Cardiac fibroblast (primary cell): ENCODE measurements at regions not wholly inside any gene's neighbourhood (a gene's known extent, or its start where the extent isn't known, plus 50 kb on each side); places are given as distances from the start of the nearest gene placed in this dataset.

Source experiments
- DNase-seq, 2 donors: peaks; one replicate each; pipeline versions ENCODE4 v3.0.0 to v3.0.0-alpha.2; 2010; ENCODE audit warnings: low read depth in 2 of 2
- H3K4me3 ChIP-seq, 2 donors: replicated peaks in 1 of 2; 1 replicate in 1 of 2; 2 replicates in 1 of 2; pipeline ENCODE4 v1.5.1; 2011; ENCODE audit warnings: low read depth in 2 of 2, low read length in 2 of 2, mild to moderate bottlenecking in 2 of 2, moderate library complexity in 1 of 2
- CTCF ChIP-seq: IDR thresholded peaks from one replicate; pipeline ENCODE4 v1.5.1; 2011; ENCODE audit warnings: low read depth, mild to moderate bottlenecking, low read length, inconsistent platforms

- no peak for TF ChIP-seq CTCF
- DNase-seq, result no peak
- no peak overlapping the region for H3K4me3 ChIP-seq
Measured at GRCh38 chr13:79194727-79195126, 211.3 kb downstream of the RBM26 start.

GRCh38 chr13:79194272-79194671 is 211.8 kb downstream of the RBM26 start:
- no peak for DNase-seq
- H3K4me3 ChIP-seq, result no peak overlapping the region
- no peak for TF ChIP-seq CTCF

- TF ChIP-seq CTCF, result no peak
Measured at GRCh38 chr13:79191501-79191900, 214.6 kb downstream of the RBM26 start.

GRCh38 chr13:79190932-79191331 is 215.1 kb downstream of the RBM26 start:
- no peak for TF ChIP-seq CTCF
- H3K4me3 ChIP-seq, result no peak overlapping the region
- DNase-seq, result no peak

More at GRCh38 chr13:79191501-79191900, 214.6 kb downstream of the RBM26 start:
- H3K4me3 ChIP-seq, result no peak overlapping the region
- DNase-seq, result no peak

- no peak overlapping the region for H3K4me3 ChIP-seq
- no peak for DNase-seq
Measured at GRCh38 chr13:79187917-79188690, 218.0 kb downstream of the RBM26 start.

GRCh38 chr13:79185580-79185979 is 220.5 kb downstream of the RBM26 start:
- H3K4me3 ChIP-seq, result no peak overlapping the region
- DNase-seq, result no peak
- no peak for TF ChIP-seq CTCF

More at GRCh38 chr13:79187917-79188690, 218.0 kb downstream of the RBM26 start:
- TF ChIP-seq CTCF, result no peak
